Prostate gland (tissue), 2 donors: ENCODE measurements at regions not wholly inside any gene's neighbourhood (a gene's known extent, or its start where the extent isn't known, plus 50 kb on each side); places are given as distances from the start of the nearest gene placed in this dataset.

Experiments
- POLR2A ChIP-seq: fragments of 450-650 bp; IDR thresholded peaks from one replicate; pipeline ENCODE4 v1.6.1; 2016; ENCODE audit warnings: antibody characterized with exemption, mild to moderate bottlenecking
- POLR2AphosphoS5 ChIP-seq: sonication (generic); formaldehyde crosslinking; IDR thresholded peaks from one replicate; pipeline ENCODE4 v1.6.1; 2017; ENCODE audit warnings: antibody characterized with exemption
- TF ChIP-seq, protein P1 (sequence below), 4 experiments: fragments of 200-600 bp in 2 of 4; fragments of 450-650 bp in 2 of 4; sonication (generic) in 2 of 4; IDR thresholded peaks; 1 replicate in 3 of 4; 2 replicates in 1 of 4; pipeline ENCODE4 v1.5.1; 2016 to 2019; ENCODE audit warnings: antibody characterized with exemption in 4 of 4, mild to moderate bottlenecking in 2 of 4, moderate library complexity in 2 of 4

DNA sequence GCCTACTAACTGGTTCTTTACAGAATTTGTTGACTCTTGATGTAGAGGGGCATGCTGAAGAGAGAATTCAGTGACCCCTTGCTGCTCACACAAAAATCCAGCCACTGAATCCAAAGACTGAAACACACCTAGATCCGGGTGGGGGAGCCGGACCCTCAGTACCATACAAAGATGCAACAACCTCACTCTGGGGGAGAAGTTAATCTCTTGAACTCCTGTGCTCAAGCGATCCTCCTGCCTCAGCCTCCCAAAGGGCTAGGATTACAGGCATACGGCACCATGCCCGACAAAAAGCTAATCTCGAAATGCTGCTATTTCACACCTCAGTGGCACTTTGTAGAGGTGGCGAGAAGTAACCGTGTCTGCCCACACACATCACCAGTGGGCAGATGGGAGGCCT, 88.8 kb upstream of the HELT start:
- TF ChIP-seq, protein P1, sequence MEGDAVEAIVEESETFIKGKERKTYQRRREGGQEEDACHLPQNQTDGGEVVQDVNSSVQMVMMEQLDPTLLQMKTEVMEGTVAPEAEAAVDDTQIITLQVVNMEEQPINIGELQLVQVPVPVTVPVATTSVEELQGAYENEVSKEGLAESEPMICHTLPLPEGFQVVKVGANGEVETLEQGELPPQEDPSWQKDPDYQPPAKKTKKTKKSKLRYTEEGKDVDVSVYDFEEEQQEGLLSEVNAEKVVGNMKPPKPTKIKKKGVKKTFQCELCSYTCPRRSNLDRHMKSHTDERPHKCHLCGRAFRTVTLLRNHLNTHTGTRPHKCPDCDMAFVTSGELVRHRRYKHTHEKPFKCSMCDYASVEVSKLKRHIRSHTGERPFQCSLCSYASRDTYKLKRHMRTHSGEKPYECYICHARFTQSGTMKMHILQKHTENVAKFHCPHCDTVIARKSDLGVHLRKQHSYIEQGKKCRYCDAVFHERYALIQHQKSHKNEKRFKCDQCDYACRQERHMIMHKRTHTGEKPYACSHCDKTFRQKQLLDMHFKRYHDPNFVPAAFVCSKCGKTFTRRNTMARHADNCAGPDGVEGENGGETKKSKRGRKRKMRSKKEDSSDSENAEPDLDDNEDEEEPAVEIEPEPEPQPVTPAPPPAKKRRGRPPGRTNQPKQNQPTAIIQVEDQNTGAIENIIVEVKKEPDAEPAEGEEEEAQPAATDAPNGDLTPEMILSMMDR (IDR thresholded peaks at IDR 0.05) = no peak
- TF ChIP-seq POLR2AphosphoS5 (no peak), POLR2A (no peak)
